ENCODE measurements at regions not wholly inside any gene's neighbourhood (a gene's known extent, or its start where the extent isn't known, plus 50 kb on each side); places are given as distances from the start of the nearest gene placed in this dataset.

DNA sequence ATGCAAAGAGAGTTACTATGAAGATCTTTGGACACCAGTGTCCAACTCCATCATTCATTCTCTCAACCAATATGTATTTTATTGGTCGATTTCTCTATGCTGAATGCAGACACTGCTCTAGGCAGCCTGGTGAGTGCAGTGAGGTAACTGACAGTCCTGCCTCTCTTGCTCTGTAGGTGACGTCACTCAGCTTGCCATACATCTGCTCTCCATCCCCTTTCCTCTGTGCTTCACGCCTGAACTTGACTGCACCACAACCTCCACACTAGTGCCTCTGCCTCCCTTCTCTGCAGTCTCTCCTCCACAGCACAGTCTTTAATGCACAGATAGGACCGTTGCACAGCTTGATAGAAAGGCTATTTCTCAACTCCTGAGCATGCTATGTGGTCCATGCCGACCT lies 344.9 kb upstream of the NOCT start:
- Histone ChIP-seq H3K4me1 (ENCODE audit: control insufficient read depth, insufficient read depth, low read length, unreplicated experiment) (peaks cover 7% of the 10 kb centered on the region), H3K27ac (ENCODE audit: low read depth, low read length) (no peak overlapping the region)

DNA sequence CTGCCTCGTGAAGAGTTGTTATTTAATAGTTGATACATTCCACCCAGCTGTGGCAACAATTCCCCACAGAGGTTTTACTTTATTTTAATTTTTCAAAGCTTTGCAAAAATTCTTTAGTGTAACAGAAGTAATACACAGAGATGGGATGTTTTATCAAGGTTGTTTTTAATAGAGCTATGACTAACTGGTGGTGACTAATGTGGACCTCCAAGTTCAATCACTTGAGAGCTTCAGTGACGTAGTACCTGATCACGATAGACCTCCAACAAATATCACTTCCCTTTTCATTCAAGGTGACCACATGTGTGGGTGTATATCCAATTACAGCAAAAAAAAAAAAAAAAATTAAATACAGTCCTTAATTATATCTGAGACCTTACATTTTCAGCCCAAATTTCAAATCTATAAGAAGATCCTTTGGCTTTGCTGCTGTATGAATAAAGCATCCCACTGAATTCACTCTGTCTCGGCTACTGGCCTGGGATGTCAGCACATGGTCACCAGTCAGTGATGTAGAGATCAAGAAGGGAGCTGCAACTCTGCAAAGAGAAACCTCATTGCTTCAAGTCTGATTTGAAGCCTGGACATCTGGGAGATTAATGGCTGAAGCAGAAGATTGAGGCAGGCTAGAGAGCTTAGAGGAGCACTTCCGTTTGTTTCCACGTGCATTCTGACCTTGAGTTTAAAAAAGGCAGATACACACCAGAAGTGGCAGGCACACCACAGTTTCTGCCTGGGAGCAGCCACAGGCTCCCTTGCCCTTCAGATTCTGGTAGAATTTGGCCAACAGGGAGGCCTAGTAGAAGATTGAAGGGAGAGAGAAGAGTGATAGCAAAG lies 345.9 kb upstream of the NOCT start:
- H3K36me3 ChIP-seq (ENCODE audit: insufficient read depth, low read length) = no peaks in the 10 kb centered on the region
- peaks cover 7% of the 10 kb centered on the region for H3K4me1 ChIP-seq (ENCODE audit: control insufficient read depth, insufficient read depth, low read length, unreplicated experiment)
- no peaks in the 10 kb centered on the region for H3K79me2 ChIP-seq (ENCODE audit: control insufficient read depth, insufficient read depth, low read length, unreplicated experiment)
- H3K4me3 ChIP-seq (ENCODE audit: low read depth, low read length) = no peak overlapping the region
- no peak overlapping the region for H2AFZ ChIP-seq (ENCODE audit: low read length, unreplicated experiment)
- H3K27me3 ChIP-seq (ENCODE audit: insufficient read depth, low read length) = peaks cover 9% of the 10 kb centered on the region; the same call in 1 of the 2 replicates
- no peak overlapping the region for H3K27ac ChIP-seq (ENCODE audit: low read depth, low read length)

More for the DNA sequence above, 344.9 kb upstream of the NOCT start:
- Histone ChIP-seq H3K36me3 (ENCODE audit: insufficient read depth, low read length) (no peaks in the 10 kb centered on the region), H3K27me3 (ENCODE audit: insufficient read depth, low read length) (peaks cover 9% of the 10 kb centered on the region; the same call in 1 of the 2 replicates), H3K4me3 (ENCODE audit: low read depth, low read length) (no peak overlapping the region), H3K79me2 (ENCODE audit: control insufficient read depth, insufficient read depth, low read length, unreplicated experiment) (no peaks in the 10 kb centered on the region), H2AFZ (ENCODE audit: low read length, unreplicated experiment) (no peak overlapping the region)

DNA sequence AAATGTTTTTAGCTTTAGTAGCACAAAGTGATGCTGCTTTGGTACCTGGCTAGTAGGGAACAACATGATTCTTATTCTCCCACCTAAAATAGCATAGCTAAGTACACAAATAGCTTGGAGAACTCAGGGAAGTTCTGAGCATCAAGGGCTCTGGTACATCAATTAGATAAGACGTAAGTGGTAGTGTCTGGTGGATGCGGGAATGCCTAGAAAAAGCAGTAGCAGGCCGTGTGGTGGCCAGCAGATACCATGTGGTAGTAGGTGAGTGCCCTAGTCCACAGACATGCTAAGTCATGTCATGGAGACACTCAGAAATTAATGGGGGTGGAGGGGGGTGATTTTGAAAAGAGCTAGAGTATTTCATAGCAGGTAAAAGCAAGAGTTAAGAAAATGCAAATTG lies 347.3 kb upstream of the NOCT start:
- H3K79me2 ChIP-seq (ENCODE audit: control insufficient read depth, insufficient read depth, low read length, unreplicated experiment) = no peaks in the 10 kb centered on the region
- H3K27me3 ChIP-seq (ENCODE audit: insufficient read depth, low read length) = peaks cover 8% of the 10 kb centered on the region; the same call in 1 of the 2 replicates
- peaks cover 7% of the 10 kb centered on the region for H3K4me1 ChIP-seq (ENCODE audit: control insufficient read depth, insufficient read depth, low read length, unreplicated experiment)
- no peak overlapping the region for H2AFZ ChIP-seq (ENCODE audit: low read length, unreplicated experiment)
- no peak overlapping the region for H3K27ac ChIP-seq (ENCODE audit: low read depth, low read length)
- no peak overlapping the region for H3K4me3 ChIP-seq (ENCODE audit: low read depth, low read length)
- H3K36me3 ChIP-seq (ENCODE audit: insufficient read depth, low read length) = no peaks in the 10 kb centered on the region

DNA sequence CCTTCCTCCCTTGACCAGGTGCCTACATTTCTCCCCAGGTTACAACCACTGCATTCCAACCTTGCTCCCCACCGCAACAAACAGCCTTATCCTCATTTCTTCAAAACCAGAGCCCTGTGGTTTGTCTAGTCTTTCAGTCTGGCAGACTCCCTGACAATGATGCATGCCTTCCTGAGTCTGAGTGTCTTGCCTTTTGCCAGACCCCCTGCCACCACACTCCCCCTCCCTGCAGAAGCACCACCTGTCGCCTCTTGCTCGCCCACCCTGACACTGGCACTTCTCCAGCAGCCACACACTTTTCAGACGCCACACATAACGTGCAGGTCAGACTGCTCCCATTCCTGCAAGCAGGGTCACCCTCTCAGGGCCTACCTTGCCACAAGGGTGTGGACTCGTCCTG lies 349.2 kb upstream of the NOCT start:
- H3K4me3 ChIP-seq (ENCODE audit: low read depth, low read length) = no peak overlapping the region
- H3K79me2 ChIP-seq (ENCODE audit: control insufficient read depth, insufficient read depth, low read length, unreplicated experiment) = no peaks in the 10 kb centered on the region
- no peak overlapping the region for H2AFZ ChIP-seq (ENCODE audit: low read length, unreplicated experiment)
- no peaks in the 10 kb centered on the region for H3K36me3 ChIP-seq (ENCODE audit: insufficient read depth, low read length)
- no peak overlapping the region for H3K27ac ChIP-seq (ENCODE audit: low read depth, low read length)
- peaks cover 8% of the 10 kb centered on the region; the same call in 1 of the 2 replicates for H3K27me3 ChIP-seq (ENCODE audit: insufficient read depth, low read length)
- peaks cover 7% of the 10 kb centered on the region for H3K4me1 ChIP-seq (ENCODE audit: control insufficient read depth, insufficient read depth, low read length, unreplicated experiment)

- Histone ChIP-seq H3K36me3 (ENCODE audit: insufficient read depth, low read length) (no peaks in the 10 kb centered on the region), H3K27ac (ENCODE audit: low read depth, low read length) (no peak overlapping the region), H3K4me1 (ENCODE audit: control insufficient read depth, insufficient read depth, low read length, unreplicated experiment) (peaks cover 7% of the 10 kb centered on the region), H2AFZ (ENCODE audit: low read length, unreplicated experiment) (no peak overlapping the region), H3K27me3 (ENCODE audit: insufficient read depth, low read length) (peaks cover 3% of the 10 kb centered on the region; the same call in 1 of the 2 replicates), H3K79me2 (ENCODE audit: control insufficient read depth, insufficient read depth, low read length, unreplicated experiment) (no peaks in the 10 kb centered on the region), H3K4me3 (ENCODE audit: low read depth, low read length) (no peak overlapping the region)
Observed at GRCh38 chr4:138665851-138666250, 349.7 kb upstream of the NOCT start.

GRCh38 chr4:138663883-138664282 lies 351.7 kb upstream of the NOCT start:
- Histone ChIP-seq H3K79me2 (ENCODE audit: control insufficient read depth, insufficient read depth, low read length, unreplicated experiment) (no peaks in the 10 kb centered on the region), H3K4me3 (ENCODE audit: low read depth, low read length) (no peak overlapping the region), H3K36me3 (ENCODE audit: insufficient read depth, low read length) (no peaks in the 10 kb centered on the region), H3K4me1 (ENCODE audit: control insufficient read depth, insufficient read depth, low read length, unreplicated experiment) (peaks cover under 1% of the 10 kb centered on the region), H3K27ac (ENCODE audit: low read depth, low read length) (no peak overlapping the region), H2AFZ (ENCODE audit: low read length, unreplicated experiment) (no peak overlapping the region), H3K27me3 (ENCODE audit: insufficient read depth, low read length) (peaks cover 3% of the 10 kb centered on the region; the same call in 1 of the 2 replicates)

DNA sequence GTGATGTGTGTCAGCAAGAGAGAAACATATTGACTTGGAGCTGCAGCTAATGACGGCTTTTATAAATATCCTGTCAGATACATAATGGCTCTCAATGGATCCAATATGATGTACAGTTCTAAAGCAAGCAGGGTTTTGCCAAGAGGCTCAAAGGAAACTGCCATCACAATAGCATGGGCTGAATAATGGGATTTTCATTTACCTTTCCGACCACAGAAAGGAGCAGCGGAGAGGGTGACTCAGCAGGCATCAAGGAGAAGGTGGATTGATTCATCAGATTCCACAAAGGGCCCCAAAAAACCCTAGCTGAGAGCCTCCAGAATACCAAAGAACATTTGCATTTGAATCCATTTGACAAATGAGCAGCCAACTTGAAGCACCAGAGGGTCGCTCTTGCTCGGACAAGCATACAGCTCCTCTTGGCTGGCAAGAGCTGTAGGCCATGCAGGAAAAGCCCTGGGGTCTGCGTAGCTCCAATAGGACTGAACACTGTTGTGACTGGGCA lies 355.7 kb upstream of the NOCT start:
- Histone ChIP-seq H3K4me1 (ENCODE audit: control insufficient read depth, insufficient read depth, low read length, unreplicated experiment) (no peaks in the 10 kb centered on the region), H3K27me3 (ENCODE audit: insufficient read depth, low read length) (peaks cover 3% of the 10 kb centered on the region; the same call in 1 of the 2 replicates), H3K4me3 (ENCODE audit: low read depth, low read length) (no peak overlapping the region), H3K36me3 (ENCODE audit: insufficient read depth, low read length) (no peaks in the 10 kb centered on the region), H3K79me2 (ENCODE audit: control insufficient read depth, insufficient read depth, low read length, unreplicated experiment) (no peaks in the 10 kb centered on the region), H3K27ac (ENCODE audit: low read depth, low read length) (no peak overlapping the region), H2AFZ (ENCODE audit: low read length, unreplicated experiment) (no peak overlapping the region)

DNA sequence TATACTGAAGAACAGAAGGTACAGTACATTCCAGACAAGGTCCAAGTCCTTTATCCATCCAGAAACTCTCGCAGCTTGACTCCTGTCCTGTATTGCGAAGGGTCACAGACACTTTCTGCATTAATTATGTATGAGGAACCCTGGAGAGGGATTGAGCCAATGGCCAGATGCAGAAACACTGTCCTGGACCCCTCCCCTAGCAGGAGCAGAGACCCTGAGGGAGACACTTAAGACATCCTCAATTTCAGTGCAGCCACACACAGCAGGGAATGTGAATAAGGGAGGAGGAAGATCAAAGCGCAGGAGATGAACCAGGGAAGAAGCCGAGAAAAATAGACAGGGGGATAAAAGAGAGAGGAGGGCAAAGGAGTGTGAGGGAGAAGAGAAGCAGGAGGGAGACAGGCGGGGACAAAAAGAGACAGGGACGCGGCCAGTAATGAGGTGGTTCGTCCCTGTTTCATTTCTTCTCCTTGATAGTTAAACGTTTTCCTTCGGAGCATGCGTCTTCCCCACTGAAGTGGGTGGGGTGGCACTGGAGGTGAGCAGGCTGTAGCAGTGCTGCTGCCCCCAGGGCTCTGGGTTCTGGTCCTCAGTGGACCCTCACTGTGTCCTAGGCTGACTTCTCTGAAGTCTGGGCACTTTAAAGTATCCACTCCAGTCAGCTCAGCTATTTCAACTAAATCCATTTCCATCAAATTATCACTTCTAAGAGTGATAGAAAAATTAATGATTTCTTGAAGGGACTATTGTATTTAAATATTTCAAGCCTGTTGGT lies 356.4 kb upstream of the NOCT start:
- H3K27me3 ChIP-seq (ENCODE audit: insufficient read depth, low read length) = peaks cover 2% of the 10 kb centered on the region; the same call in 1 of the 2 replicates
- no peaks in the 10 kb centered on the region for H3K36me3 ChIP-seq (ENCODE audit: insufficient read depth, low read length)
- H3K4me1 ChIP-seq (ENCODE audit: control insufficient read depth, insufficient read depth, low read length, unreplicated experiment) = no peaks in the 10 kb centered on the region
- no peak overlapping the region for H3K4me3 ChIP-seq (ENCODE audit: low read depth, low read length)
- no peak overlapping the region for H3K27ac ChIP-seq (ENCODE audit: low read depth, low read length)
- no peak overlapping the region for H2AFZ ChIP-seq (ENCODE audit: low read length, unreplicated experiment)
- H3K79me2 ChIP-seq (ENCODE audit: control insufficient read depth, insufficient read depth, low read length, unreplicated experiment) = no peaks in the 10 kb centered on the region

- H3K79me2 ChIP-seq (ENCODE audit: control insufficient read depth, insufficient read depth, low read length, unreplicated experiment) = no peaks in the 10 kb centered on the region
- H3K36me3 ChIP-seq (ENCODE audit: insufficient read depth, low read length) = no peaks in the 10 kb centered on the region
- no peaks in the 10 kb centered on the region for H3K4me1 ChIP-seq (ENCODE audit: control insufficient read depth, insufficient read depth, low read length, unreplicated experiment)
- no peaks in the 10 kb centered on the region; the same call in 1 of the 2 replicates for H3K27me3 ChIP-seq (ENCODE audit: insufficient read depth, low read length)
- no peak overlapping the region for H3K4me3 ChIP-seq (ENCODE audit: low read depth, low read length)
- no peak overlapping the region for H3K27ac ChIP-seq (ENCODE audit: low read depth, low read length)
- no peak overlapping the region for H2AFZ ChIP-seq (ENCODE audit: low read length, unreplicated experiment)
Observed at GRCh38 chr4:138658518-138658917, 357.1 kb upstream of the NOCT start.

DNA sequence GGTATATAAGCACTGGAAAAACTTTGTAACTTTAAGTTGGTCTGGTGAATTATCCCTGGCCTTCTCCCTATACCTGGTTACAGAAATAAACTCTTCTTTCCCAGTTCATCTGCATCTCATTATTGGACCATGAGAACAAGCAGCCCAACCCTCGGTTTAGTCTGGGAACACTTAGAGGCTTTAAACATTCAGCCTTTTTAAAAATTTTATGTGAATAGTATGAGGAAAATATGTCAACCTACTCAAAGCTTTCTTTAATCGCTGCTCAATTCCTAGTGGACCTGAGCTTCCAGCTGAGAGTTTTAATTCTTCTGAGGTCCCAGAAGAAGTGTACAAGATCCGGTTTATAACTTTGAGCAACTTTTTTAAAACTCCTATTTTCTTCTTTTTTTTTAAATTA lies 358.6 kb upstream of the NOCT start:
- Histone ChIP-seq H2AFZ (ENCODE audit: low read length, unreplicated experiment) (no peak overlapping the region), H3K4me3 (ENCODE audit: low read depth, low read length) (no peak overlapping the region), H3K4me1 (ENCODE audit: control insufficient read depth, insufficient read depth, low read length, unreplicated experiment) (no peaks in the 10 kb centered on the region), H3K27me3 (ENCODE audit: insufficient read depth, low read length) (no peaks in the 10 kb centered on the region), H3K27ac (ENCODE audit: low read depth, low read length) (no peak overlapping the region), H3K36me3 (ENCODE audit: insufficient read depth, low read length) (no peaks in the 10 kb centered on the region), H3K79me2 (ENCODE audit: control insufficient read depth, insufficient read depth, low read length, unreplicated experiment) (no peaks in the 10 kb centered on the region)
